Panc1 (cell line): ENCODE measurements at regions not wholly inside any gene's neighbourhood (a gene's known extent, or its start where the extent isn't known, plus 50 kb on each side); places are given as distances from the start of the nearest gene placed in this dataset.

Experiments used
- ATAC-seq: fragments of 200-7000 bp; cut with Tn5 transposase; 2 replicates; pipeline ENCODE4 v1.9.1; 2020; ENCODE audit warnings: mild to moderate bottlenecking, moderate library complexity
- BruUV-seq: library from RNA; stranded (reverse); fragments of 400-500 nt; replicated peaks from 2 replicates; lab custom pipeline; 2021; lab: Mats Ljungman, UMichigan
- CTCF ChIA-PET: fragments of 300-600 bp; sonication (Branson Sonifier 250); formaldehyde crosslinking; loops from one replicate; lab custom pipeline; 2022; ENCODE audit warnings: antibody characterized with exemption; lab: Charles Lee
- POLR2A ChIA-PET: fragments of 300-600 bp; sonication (Branson Sonifier 250); formaldehyde crosslinking; loops from one replicate; lab custom pipeline; 2022; ENCODE audit warnings: antibody characterized with exemption; lab: Charles Lee
- DNase-seq: peaks from one replicate; pipeline ENCODE4 v3.0.0-alpha.2; 2010; ENCODE audit warnings: low read depth, low spot score
- H3K27ac ChIP-seq: 2 replicates; pipeline ENCODE4 v1.5.1; 2011; ENCODE audit warnings: mild to moderate bottlenecking, low read length, inconsistent platforms
- H3K27me3 ChIP-seq: fragments of 200-500 bp; sonication (Bioruptor generic); 2 replicates; pipeline ENCODE4 v1.6.0; 2014; ENCODE audit warnings: low read length, inconsistent platforms; ENCODE audit not compliant: control insufficient read depth, insufficient read depth
- H3K36me3 ChIP-seq: fragments of 200-500 bp; sonication (Bioruptor generic); 2 replicates; pipeline ENCODE4 v1.5.1; 2014; ENCODE audit warnings: inconsistent platforms, mild to moderate bottlenecking, low read length, moderate library complexity; ENCODE audit not compliant: control insufficient read depth, insufficient read depth
- H3K4me1 ChIP-seq: 2 replicates; pipeline ENCODE4 v1.5.1; 2011; ENCODE audit warnings: inconsistent platforms, mild to moderate bottlenecking, low read length, moderate library complexity; ENCODE audit not compliant: control insufficient read depth, insufficient read depth
- H3K4me3 ChIP-seq, 2 experiments: 2 replicates each; pipeline ENCODE4 v1.5.1; 2011 to 2012; ENCODE audit warnings: low read depth in 2 of 2, low read length in 2 of 2, mild to moderate bottlenecking in 2 of 2, inconsistent platforms in 1 of 2, moderate library complexity in 1 of 2
- H3K9me3 ChIP-seq: fragments of 200-500 bp; sonication (Bioruptor generic); 2 replicates; pipeline ENCODE4 v1.5.1; 2014; ENCODE audit warnings: low read depth, mild to moderate bottlenecking, inconsistent platforms, low read length, moderate library complexity; ENCODE audit not compliant: control insufficient read depth, insufficient read depth
- POLR2AphosphoS5 ChIP-seq: IDR thresholded peaks from 2 replicates; pipeline ENCODE4 v1.6.1; 2012; ENCODE audit warnings: mild to moderate bottlenecking, low read depth, low read length, moderate library complexity
- SIN3A ChIP-seq: IDR thresholded peaks from 2 replicates; pipeline ENCODE4 v1.6.1; 2012; ENCODE audit warnings: low read depth, mild to moderate bottlenecking, low read length, moderate library complexity, borderline replicate concordance; ENCODE audit not compliant: insufficient read depth
- TCF7L2 ChIP-seq: IDR thresholded peaks from 2 replicates; pipeline ENCODE4 v1.6.1; 2011; ENCODE audit warnings: mild to moderate bottlenecking, low read depth, low read length, inconsistent platforms
- in situ Hi-C: cut with HindIII; loops from 2 replicates; pipeline ENCODE4 v1.10.0; 2016; ENCODE audit warnings: low sequenced_read_pairs, low pct_unique_long_range_greater_than_20kb
- intact Hi-C: fragments of 100-400 bp; cut with micrococcal nuclease; formaldehyde crosslinking; loops from one replicate; pipeline ENCODE4 v1.10.0; 2022; ENCODE audit not compliant: unreplicated experiment
- TF ChIP-seq, protein P1 (sequence below): fragments of 450-650 bp; IDR thresholded peaks from 2 replicates; pipeline ENCODE4 v1.5.1; 2017; ENCODE audit warnings: mild to moderate bottlenecking
- TF ChIP-seq, protein P2 (sequence below), 2 experiments: IDR thresholded peaks; 2 replicates each; pipeline ENCODE4 v1.6.1; 2011 to 2012; ENCODE audit warnings: low read depth in 2 of 2, control low read depth in 1 of 2, low read length in 1 of 2, mild to moderate bottlenecking in 1 of 2, moderate library complexity in 1 of 2; ENCODE audit not compliant: insufficient read depth in 1 of 2

DNA sequence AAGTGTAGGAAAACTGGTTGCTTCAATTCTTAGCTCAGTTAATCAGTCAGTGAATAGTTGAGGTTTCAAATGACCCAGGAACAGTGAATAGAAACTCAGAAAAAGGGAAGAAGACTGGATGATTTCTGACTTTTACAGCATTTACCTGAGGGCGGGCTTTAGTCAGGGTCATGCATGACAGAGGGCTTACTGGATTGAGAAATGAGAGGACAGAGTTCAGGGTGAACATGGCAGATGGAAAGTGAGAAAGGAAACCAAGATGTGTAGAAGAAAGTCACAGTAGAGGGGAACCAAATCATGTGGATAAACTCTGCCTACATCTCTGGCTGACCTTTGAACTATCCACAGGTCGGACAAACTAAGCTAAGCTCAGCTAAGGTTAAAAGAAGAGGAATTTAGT lies 596.0 kb downstream of the SEMA5A start:
- Histone ChIP-seq H3K27me3 (no peaks in the 10 kb centered on the region), H3K4me3 (no peak overlapping the region), H3K9me3 (no peaks in the 10 kb centered on the region), H3K27ac (no peak overlapping the region), H3K4me1 (no peaks in the 10 kb centered on the region), H3K36me3 (no peaks in the 10 kb centered on the region)
- no peak for TF ChIP-seq TCF7L2
- TF ChIP-seq, protein P1, sequence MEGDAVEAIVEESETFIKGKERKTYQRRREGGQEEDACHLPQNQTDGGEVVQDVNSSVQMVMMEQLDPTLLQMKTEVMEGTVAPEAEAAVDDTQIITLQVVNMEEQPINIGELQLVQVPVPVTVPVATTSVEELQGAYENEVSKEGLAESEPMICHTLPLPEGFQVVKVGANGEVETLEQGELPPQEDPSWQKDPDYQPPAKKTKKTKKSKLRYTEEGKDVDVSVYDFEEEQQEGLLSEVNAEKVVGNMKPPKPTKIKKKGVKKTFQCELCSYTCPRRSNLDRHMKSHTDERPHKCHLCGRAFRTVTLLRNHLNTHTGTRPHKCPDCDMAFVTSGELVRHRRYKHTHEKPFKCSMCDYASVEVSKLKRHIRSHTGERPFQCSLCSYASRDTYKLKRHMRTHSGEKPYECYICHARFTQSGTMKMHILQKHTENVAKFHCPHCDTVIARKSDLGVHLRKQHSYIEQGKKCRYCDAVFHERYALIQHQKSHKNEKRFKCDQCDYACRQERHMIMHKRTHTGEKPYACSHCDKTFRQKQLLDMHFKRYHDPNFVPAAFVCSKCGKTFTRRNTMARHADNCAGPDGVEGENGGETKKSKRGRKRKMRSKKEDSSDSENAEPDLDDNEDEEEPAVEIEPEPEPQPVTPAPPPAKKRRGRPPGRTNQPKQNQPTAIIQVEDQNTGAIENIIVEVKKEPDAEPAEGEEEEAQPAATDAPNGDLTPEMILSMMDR = no peak
- TF ChIP-seq SIN3A = no peak
- TF ChIP-seq, protein P2, sequence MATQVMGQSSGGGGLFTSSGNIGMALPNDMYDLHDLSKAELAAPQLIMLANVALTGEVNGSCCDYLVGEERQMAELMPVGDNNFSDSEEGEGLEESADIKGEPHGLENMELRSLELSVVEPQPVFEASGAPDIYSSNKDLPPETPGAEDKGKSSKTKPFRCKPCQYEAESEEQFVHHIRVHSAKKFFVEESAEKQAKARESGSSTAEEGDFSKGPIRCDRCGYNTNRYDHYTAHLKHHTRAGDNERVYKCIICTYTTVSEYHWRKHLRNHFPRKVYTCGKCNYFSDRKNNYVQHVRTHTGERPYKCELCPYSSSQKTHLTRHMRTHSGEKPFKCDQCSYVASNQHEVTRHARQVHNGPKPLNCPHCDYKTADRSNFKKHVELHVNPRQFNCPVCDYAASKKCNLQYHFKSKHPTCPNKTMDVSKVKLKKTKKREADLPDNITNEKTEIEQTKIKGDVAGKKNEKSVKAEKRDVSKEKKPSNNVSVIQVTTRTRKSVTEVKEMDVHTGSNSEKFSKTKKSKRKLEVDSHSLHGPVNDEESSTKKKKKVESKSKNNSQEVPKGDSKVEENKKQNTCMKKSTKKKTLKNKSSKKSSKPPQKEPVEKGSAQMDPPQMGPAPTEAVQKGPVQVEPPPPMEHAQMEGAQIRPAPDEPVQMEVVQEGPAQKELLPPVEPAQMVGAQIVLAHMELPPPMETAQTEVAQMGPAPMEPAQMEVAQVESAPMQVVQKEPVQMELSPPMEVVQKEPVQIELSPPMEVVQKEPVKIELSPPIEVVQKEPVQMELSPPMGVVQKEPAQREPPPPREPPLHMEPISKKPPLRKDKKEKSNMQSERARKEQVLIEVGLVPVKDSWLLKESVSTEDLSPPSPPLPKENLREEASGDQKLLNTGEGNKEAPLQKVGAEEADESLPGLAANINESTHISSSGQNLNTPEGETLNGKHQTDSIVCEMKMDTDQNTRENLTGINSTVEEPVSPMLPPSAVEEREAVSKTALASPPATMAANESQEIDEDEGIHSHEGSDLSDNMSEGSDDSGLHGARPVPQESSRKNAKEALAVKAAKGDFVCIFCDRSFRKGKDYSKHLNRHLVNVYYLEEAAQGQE (IDR thresholded peaks at IDR 0.05; ENCODE audit: insufficient read depth in 1 of 2, low read depth in 2 of 2, low read length in 1 of 2) = no peak
- TF ChIP-seq POLR2AphosphoS5 = no peak
- intact Hi-C loops (no loop called here), in situ Hi-C loops (no loop called here)
- CTCF ChIA-PET = no interaction called here
- no TSS peak for BruUV-seq
- DNase-seq (no peak), ATAC-seq (no peak)
- POLR2A ChIA-PET = no interaction called here

DNA sequence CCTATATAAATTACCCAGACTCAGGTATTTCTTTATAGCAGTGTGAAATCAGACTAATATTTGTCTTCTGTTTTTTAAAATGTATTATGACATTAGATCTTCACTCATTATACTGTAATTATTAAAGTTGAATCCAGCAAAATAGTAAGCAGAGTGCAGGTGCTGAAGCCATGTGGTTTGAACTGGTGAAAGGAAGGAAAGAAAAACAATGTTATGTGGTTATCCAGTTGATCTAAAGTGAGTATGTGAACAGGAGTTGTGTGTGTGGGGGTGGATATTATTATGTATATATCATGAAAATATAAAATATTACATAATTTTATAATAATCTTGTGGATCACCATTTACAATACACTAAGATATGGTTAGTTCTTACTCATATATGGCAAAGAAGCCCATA lies 593.7 kb downstream of the SEMA5A start:
- ChIA-PET CTCF (no interaction called here), POLR2A (no interaction called here)
- no peak for DNase-seq
- intact Hi-C loops = no loop called here
- no peak for TF ChIP-seq TCF7L2
- TF ChIP-seq, protein P2 (IDR thresholded peaks at IDR 0.05; ENCODE audit: insufficient read depth in 1 of 2, low read depth in 2 of 2, low read length in 1 of 2) = no peak
- TF ChIP-seq, protein P1 = no peak
- TF ChIP-seq SIN3A = no peak
- TF ChIP-seq POLR2AphosphoS5 = no peak
- no TSS peak for BruUV-seq
- no peaks in the 10 kb centered on the region for H3K9me3 ChIP-seq
- H3K27ac ChIP-seq = no peak overlapping the region
- ATAC-seq = no peak
- no peak overlapping the region for H3K4me3 ChIP-seq
- in situ Hi-C loops = no loop called here
- H3K36me3 ChIP-seq = no peaks in the 10 kb centered on the region
- H3K4me1 ChIP-seq = no peaks in the 10 kb centered on the region
- no peaks in the 10 kb centered on the region for H3K27me3 ChIP-seq
